ENCODE measurements at regions not wholly inside any gene's neighbourhood (a gene's known extent, or its start where the extent isn't known, plus 50 kb on each side); places are given as distances from the start of the nearest gene placed in this dataset.

GRCh38 chr6:106797186-106797585 is 167.8 kb downstream of the QRSL1 start:
- H3K4me3 ChIP-seq (replicated peaks; ENCODE audit: low read depth, low read length), result no peak overlapping the region
- DNase-seq (ENCODE audit: extremely low read depth, low read depth), result no peak
- TF ChIP-seq, protein P1, sequence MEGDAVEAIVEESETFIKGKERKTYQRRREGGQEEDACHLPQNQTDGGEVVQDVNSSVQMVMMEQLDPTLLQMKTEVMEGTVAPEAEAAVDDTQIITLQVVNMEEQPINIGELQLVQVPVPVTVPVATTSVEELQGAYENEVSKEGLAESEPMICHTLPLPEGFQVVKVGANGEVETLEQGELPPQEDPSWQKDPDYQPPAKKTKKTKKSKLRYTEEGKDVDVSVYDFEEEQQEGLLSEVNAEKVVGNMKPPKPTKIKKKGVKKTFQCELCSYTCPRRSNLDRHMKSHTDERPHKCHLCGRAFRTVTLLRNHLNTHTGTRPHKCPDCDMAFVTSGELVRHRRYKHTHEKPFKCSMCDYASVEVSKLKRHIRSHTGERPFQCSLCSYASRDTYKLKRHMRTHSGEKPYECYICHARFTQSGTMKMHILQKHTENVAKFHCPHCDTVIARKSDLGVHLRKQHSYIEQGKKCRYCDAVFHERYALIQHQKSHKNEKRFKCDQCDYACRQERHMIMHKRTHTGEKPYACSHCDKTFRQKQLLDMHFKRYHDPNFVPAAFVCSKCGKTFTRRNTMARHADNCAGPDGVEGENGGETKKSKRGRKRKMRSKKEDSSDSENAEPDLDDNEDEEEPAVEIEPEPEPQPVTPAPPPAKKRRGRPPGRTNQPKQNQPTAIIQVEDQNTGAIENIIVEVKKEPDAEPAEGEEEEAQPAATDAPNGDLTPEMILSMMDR (IDR thresholded peaks at IDR 0.05; ENCODE audit: low read depth, low read length, missing control alignments), result no peak

GRCh38 chr6:106796781-106797180 is 167.4 kb downstream of the QRSL1 start:
- TF ChIP-seq, protein P1 (IDR thresholded peaks at IDR 0.05; ENCODE audit: low read depth, low read length, missing control alignments), result no peak
- no peak for DNase-seq (ENCODE audit: extremely low read depth, low read depth)
- H3K4me3 ChIP-seq (replicated peaks; ENCODE audit: low read depth, low read length), result no peak overlapping the region

DNA sequence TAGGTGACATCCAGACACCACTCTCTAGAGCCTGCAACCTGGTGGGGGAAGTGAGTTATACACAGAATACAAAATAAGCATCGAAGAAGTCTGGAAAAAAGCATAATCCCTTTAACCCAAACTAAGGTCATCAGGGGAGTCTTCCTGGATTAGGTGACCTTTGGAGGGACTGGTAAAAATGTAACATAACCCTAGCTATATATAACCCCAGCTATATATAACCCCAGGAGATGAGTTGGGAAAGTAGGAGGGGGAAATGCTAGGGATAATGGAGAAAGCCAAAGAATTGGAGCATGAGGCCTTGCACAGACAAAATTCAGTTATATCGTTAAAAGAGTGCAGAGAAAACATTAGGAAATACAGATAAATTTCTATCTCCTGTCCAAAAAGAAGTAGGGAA is 164.8 kb downstream of the QRSL1 start:
- TF ChIP-seq, protein P1 (IDR thresholded peaks at IDR 0.05; ENCODE audit: low read depth, low read length, missing control alignments), result no peak
- DNase-seq (ENCODE audit: extremely low read depth, low read depth), result no peak
- no peak overlapping the region for H3K4me3 ChIP-seq (replicated peaks; ENCODE audit: low read depth, low read length)

DNA sequence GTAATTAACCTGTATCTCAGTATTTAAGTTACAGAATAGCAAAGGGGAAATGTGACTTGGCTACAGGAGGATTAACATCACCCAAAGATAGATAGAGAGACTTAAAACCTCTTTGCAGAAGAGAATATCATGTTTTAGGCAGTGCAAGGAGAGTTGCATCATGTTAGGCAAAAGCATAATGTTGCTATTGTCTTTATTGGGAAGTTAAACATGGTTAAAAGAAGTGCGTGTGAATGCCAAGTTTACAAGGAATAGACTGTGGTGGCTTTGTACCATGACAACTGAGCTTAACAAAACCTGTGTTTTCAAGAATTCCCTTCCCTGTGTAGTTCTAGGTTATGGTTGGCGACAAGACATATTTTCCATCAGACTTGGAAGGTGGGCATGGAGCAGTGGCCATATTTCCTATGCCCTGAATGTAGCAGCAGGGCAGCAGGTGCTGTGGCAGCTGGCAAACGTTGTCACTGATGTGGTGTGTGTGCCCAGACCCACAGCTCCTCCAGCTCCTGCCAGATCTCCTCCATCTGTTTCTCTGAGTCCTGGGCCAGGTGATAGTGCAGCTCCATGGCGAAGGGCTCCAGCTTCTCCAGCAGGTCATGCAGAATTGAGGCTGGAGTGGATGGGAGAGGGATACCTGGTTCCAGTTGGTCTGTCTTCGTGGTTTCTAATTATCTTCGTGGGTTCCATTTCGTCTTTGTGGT is 163.3 kb downstream of the QRSL1 start:
- no peak overlapping the region for H3K4me3 ChIP-seq (replicated peaks; ENCODE audit: low read depth, low read length)

GRCh38 chr6:106790935-106791334 is 161.6 kb downstream of the QRSL1 start:
- TF ChIP-seq, protein P1 (IDR thresholded peaks at IDR 0.05; ENCODE audit: low read depth, low read length, missing control alignments), result no peak
- DNase-seq (ENCODE audit: extremely low read depth, low read depth), result no peak

More for the DNA sequence above, 163.3 kb downstream of the QRSL1 start:
- DNase-seq (ENCODE audit: extremely low read depth, low read depth), result no peak
- TF ChIP-seq, protein P1 (IDR thresholded peaks at IDR 0.05; ENCODE audit: low read depth, low read length, missing control alignments), result no peak

DNA sequence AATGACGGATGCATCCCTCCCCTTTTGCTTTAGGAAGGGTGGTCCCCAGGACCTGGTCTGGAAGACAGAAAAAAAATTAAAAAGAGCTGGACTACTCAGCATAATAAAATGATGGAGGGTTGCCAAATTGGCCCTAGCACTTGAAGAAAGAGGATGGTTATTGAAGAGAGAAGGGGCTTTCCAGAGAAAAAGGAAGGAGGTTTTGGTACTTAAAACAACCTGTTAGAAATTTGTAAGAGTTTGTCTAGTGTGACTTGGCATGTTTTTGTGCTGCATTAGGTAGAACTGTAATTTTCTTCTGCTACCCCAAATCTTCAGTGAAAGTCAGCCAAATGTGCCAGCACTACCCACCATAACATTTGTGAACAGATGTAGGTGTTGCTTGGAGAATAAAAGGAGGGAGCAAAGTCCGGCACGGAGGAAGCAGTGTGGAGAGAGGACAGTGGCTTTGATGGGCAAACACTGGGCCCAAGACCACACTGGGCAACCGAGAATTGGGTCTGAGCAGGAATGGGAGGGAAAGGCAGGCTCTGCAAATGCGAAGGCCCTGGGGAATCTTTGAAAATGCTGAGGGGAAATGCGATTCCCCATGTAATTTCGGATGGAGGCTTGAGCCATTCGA is 160.9 kb downstream of the QRSL1 start:
- no peak overlapping the region for H3K4me3 ChIP-seq (replicated peaks; ENCODE audit: low read depth, low read length)
- DNase-seq (ENCODE audit: extremely low read depth, low read depth), result no peak
- TF ChIP-seq, protein P1 (IDR thresholded peaks at IDR 0.05; ENCODE audit: low read depth, low read length, missing control alignments), result no peak

More at GRCh38 chr6:106790935-106791334, 161.6 kb downstream of the QRSL1 start:
- H3K4me3 ChIP-seq (replicated peaks; ENCODE audit: low read depth, low read length), result no peak overlapping the region

Data from HFF-Myc (cell line).